CD4-positive, alpha-beta T cell treated with Interleukin-4 for 4 hours (primary cell): ENCODE measurements at regions not wholly inside any gene's neighbourhood (a gene's known extent, or its start where the extent isn't known, plus 50 kb on each side); places are given as distances from the start of the nearest gene placed in this dataset.
"Not testable (repeated sequence)": the region's sequence is repeated elsewhere in the genome, so short reads cannot be mapped to it uniquely, and the experiment has no call there.

ENCODE experiments used
- DNase-seq: peaks from one replicate; pipeline ENCODE4 v3.0.0-alpha.2; 2020

DNA sequence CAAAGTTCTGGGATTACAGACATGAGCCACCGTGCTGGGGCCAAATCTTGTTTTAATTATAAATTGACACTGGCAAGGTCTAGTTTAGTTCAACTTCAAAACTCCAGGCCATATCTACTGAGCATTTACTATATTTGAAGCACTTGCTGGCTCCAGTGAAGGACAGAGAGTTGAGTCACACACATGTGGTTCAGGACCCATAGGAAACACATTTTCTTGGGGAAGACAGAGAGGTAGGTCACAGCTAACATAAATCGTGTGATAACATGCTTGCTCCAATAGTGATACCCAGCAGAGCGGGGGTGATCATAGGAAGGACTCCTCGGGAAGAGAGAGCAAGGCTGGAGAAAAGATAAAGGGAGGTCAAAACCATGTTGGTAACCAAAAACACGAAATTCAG is 170.6 kb upstream of the TSC22D1 start:
- no peak for DNase-seq

DNA sequence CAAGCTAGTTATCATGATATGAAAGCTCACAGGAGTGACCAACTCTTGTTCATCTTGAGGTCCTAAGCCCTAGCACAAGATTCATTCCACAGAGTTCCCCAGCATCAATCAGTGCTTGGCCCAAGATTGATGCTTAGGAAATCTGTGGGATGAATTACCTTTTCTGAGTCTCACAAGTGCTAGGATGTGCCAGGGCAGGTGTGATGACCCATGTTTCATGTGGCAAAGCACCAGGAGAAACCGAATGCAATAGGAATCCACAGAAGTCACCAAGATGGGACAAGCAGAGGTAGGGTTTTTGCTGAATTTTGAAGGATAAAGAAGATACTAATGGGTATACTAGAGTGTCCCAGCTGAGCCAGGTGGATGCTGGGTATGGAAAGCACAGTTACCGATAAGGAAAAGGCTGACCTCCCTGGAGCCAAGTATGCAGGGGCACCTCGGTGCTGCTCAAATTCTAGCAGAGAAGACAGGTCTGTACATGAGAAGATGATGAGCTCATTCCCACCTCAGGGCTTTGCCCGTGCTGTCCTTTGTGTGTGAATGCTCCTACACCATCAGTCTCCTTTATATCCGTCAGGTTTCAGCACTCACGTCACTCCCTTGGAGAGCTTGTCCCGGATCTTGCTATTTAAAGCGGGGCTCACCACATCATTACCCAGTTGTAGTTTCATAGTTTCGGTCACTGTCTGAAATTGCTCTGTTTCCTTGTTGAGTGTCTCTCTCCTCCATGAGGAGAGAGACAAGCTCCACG is 168.9 kb upstream of the TSC22D1 start:
- DNase-seq = no peak

DNA sequence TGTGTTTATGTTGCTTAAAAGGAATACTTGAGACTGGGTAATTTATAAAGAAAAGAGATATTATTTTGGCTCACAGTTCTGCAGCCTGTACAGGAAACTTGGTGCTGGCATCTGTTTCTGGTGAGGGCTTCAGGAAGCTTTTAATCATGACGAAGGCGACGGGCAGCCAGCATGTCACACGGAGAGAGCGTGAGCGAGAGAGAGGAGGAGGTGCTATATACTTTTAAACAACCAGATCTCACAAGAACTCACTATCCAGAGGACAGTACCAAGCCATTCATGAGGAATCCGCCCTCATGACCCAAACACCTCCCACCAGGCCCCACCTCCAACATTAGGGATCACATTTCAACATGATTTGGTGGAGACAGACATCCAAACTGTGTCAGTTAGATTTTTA is 163.4 kb upstream of the TSC22D1 start:
- no peak for DNase-seq

DNA sequence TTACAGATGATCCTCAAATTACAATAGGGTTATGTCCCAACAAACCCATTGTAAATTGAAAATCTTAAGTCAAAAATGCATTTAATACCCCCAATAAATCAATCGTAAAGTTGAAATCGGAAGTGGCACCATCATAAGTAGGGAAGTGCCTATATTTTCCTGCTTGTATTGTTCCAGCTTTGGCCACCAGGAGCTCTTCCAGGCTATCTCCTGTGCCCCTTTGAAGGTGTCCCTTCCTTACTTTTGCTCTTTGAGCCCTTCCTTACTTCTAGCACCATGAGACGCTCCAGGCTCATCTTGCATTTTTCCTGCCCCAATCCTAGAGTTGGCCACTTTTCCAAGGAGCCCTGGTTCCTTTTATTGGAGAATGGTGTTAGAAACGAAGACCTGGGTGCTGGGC is 163.0 kb upstream of the TSC22D1 start:
- no peak for DNase-seq

DNA sequence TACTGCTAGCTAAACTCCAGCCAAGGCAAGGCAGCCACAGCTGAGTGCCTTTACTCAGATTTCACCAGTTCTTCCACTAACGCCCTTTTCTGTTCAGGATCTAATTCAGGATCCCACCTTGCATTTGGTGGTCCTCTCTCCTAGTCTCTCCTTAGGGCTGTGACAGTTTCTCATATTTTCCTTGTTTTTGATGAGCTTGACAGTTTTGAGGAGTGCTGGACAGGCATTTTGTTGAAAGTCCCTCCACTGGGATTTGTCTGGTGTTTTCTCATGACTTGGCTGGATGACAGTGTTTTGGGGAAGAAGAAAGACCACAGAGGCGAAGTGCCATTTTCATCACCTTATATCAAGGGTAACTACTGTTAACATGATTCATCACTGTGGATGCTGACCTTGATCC is 162.3 kb upstream of the TSC22D1 start:
- DNase-seq = no peak

DNA sequence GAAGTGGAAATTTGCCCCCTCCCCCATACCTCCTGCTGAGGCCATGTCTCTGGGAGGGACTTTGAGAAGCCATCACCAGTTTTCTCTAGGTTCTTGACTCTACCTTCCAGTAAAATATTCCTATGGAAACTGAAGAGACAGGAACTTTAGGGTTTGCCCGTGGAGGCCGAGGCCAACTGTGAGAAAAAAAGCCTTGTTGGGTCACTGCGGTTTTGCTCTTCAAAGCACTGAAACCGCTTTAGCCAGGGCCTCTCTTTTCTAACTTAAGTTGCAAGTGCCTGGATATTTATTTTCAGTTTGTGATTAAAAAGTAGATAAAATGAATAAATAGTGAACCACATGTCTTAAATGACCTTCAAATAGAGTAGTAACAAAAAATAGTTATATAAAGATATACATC is 159.7 kb upstream of the TSC22D1 start:
- no peak for DNase-seq

DNA sequence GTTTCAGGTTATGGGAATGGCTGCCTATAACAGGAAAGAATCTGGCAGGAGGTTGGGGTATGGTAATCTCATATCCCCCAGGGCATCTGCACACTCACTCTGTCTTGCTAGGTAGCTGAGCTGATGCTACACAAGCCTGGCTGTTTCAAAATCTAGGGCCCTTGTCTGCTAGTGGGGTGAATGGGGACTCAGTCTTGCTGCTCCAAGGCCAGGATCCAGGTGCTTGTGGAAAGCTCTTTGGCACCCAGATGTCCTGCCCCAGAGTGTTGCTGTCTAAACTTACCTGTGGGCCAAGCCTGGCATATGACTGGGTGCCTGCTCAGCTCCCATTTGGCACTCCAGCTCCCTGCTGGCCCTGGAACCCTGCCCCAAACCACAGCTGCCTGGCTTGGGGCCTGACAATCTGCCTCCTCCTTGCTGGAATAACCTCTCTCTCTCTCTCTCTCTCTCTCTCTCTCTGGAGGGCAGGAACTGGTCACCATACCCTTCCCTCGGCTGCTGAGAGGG is 158.1 kb upstream of the TSC22D1 start:
- DNase-seq = no peak

DNA sequence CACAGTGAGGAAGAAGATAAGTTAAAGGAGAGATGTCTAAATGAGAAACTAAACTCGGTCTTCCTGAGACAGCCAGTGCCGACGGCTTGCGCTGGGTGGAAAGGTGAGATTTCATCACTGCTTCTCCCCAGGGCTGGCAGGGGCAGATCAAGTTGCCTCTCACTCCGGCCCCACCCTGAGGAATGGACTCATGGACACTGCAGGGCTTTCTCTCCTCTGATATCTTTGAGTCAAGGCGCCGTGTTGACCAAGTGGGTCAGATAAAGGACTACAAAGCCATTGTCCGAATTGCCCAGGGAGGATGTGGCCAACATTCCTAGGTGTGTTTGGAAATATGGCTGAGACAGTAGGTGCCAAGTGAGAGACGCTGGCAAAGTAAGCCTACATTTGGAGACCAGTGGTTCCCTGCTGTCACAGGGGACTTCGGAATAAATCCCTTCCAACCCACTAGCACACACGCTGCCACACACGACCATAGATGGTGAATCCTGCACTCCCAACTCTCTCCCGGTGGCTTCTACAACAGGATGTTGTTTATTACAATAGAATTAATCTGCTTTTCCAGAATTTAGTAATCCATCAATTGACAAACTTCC is 156.5 kb upstream of the TSC22D1 start:
- no peak for DNase-seq

DNA sequence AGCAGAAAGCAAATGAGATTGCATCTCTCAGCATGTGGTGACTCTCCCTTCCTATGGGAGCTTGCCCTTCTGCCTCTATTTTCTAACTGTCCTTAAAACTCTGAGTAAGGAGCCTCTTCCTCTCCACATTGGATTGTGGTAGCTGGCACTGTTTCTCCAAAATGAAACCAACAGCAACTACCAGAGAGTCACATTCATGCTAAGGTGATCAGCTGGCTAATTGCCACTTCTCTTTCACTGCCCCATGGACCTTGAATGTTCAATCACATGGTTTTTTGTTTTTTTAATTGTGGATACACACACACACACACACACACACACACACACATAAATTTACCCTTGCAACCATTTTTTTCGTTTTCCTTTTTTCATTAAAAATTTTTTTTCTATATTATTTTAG is 154.7 kb upstream of the TSC22D1 start:
- DNase-seq = no peak

DNA sequence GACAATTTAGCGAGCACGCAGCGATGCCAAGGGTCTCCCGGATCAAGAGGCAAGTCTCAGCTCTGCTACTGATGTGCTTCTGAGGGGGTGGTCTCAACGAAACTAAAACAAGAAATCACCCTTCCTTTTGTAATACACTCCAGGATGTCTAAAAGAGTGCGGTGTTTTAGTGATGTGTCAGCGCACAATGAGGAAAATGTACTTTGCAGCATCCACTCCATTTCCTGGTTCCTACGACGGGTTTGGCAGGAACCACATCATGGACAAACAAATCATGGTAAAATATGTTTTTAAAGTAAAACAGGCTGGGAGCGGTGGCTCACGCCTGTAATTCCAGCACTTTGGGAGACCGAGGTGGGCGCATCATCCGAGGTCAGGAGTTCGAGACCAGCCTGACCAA is 154.0 kb upstream of the TSC22D1 start:
- DNase-seq = no peak

DNA sequence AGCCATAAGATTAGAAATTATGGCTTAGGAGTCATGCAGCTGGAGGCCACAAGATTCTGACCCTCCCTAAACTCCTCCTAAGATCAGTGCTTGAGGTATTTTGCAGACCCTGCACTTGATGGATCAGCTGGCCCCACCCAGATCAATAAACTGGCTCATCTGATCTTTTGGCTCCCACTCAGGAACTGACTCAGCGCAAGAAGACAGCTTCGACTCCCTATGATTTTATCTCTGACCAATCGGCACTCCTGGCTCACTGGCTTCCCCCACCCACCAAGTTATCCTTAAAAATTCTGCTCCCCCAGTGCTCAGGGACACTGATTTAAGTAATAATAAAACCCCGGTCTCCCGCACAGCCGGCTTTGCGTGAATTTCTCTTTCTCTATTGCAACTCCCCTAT is 151.5 kb upstream of the TSC22D1 start:
- not testable (repeated sequence) for DNase-seq

DNA sequence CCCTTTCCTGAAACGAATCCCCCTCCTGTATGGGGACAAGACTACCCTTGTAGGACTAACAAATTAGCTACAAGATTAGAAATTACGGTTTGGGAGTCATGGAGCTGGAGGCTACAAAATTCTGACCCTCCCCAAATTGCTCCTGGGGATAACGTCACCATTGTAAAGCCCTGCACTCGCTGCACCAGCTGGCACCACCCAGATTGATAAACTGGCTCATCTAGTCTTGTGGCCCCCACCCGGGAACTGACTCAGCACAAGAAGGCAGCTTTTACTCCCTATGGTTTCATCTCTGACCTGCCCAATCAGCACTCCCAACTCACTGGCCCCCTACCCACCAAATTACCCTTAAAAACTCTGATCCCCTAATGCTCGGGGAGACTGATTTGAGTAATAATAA is 150.6 kb upstream of the TSC22D1 start:
- DNase-seq = no peak

DNA sequence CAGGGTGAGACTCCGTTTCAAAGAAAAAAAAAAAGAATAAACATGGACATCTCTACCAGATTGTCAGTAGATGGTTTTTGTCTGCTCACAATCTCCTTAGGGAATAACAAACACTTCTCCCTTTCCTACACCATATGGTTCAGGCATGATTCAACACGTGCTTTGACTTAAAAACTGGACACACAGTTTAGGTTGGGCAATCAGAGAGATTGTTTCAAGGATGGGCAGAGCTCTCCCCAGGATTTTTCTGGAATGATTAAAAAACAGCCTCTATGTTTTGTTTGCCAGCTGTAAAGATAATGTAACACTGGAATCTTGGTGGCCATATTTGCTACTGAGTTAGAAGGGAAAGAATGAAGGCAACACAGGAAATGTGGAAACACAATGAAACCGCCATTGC is 150.1 kb upstream of the TSC22D1 start:
- DNase-seq = no peak

DNA sequence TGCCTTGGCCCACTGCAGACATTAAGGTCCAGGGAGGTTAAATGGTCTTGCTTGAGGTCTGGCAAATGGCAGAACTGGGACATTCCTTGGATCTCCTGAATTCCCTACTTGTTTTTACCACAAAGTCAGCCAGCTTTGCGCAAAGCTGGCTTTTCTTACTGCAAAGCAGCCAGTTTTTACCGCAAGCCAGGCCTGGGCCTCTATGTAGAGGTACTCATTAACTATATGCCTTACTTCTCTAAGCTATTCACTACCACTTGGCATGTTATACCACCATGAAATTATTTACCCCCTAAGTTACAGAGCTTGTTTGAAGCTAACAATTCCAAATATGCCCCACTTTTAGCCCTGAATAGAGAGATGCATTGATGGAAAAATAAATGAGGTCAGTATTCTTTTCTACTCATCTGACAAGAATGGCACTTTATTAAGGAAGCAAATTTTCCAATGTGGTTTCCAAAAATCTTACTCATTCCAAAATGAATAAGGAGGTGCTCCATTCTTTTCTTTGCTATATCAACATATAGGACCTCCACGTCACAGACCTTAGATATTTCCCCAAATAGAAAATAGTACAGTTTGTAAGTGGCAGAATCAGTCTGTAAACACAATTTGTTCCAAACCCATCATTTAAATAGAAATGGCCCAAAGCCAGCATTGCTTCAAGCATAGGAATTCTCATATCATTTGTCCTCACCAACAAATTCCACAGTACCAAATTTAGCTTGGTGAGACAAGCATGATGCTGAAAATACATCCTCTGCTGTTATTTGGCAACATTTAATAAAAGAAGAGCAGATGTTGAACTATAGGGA is 143.9 kb upstream of the TSC22D1 start:
- no peak for DNase-seq

DNA sequence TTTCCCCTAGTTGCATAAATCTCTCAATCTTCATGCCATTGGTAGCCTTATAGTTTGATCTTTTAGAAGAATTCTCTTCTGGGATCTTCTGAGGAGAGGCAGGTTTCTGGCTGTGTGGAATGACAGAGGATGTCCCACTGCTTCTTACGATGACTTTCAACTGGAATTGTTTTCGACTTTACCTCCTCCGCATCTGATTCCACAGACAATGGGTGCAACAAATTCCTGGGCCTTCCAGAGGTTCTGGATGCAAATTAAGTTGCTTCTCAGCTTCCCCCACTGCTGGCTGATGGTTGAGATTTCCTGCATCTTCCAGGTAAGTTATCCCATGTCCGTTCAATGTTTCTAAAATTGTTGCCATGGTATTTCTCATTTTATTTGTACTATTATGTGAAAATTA is 142.3 kb upstream of the TSC22D1 start:
- no peak for DNase-seq

DNA sequence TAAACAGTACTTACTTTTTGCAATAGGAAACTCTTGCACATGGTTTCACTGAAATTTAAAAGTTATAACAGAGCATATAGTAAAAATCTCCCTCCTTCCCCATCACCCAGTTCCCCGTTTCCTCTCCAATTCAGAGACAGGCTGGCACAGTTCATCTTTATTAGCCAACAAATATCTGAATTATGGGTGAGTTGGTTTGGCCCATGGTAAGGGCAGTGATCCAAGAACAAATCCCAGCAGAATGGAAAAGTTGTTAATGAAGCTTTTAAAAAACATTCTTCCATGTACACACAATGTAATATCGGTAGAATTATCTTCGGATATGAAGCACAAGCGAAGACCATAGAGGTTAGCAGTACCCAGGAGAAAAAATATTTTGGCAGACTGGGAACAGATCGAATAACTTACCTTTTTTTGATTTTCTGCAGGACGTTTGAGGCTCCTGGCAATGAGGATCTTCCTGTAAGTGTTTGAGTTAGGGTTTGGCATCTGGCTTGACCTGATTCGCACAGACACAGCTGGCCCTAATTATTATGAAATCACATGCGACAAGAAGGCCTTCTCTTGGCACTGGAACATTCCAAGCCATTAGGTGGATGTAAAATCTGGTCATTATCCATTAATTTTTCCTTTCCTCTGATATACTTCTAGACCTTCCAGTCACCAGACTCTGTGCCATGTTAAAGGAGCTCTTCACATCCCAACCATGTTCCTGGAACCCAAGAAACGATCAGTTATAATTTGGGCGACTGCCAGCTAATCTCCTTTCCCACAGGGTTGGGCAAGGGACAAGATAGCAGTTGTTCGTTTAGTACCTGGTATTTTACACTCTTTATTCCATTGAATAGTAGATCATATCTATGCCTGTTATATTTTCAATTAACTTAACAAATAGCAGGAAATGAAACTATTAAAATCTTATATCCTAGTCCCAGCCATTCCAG is 139.4 kb upstream of the TSC22D1 start:
- DNase-seq = no peak

DNA sequence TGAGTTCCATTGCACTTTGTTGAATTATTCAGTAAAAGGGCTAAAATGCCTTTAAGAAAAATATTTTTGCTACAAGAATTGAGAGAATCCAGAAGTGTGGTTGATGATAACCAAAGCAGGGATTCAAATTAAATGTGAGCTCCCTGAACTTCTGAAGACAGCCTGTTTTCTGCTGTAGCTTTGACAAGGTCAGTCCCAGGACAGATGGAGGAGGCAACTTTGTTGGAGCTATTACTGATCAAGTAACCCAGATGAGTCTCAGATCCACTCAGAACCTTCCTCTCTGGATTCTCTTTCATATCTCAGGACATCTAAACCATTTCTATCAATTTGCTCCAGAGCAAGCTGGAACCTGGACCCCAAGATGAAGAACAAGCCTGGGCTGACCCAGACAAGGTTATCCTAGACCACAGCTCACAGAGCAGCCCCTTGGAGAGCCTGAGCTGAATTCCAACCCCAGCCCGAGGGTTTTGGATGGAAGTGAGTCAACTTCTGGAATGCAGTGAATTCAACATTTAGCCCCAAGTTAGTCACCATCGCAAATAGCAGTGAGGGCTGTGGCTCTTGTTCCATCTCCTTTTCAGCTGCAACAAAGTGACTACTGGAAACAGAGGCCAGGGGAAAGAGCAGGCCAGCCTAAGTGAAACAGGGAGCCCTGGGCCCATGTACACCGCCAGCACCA is 137.8 kb upstream of the TSC22D1 start:
- DNase-seq = no peak

DNA sequence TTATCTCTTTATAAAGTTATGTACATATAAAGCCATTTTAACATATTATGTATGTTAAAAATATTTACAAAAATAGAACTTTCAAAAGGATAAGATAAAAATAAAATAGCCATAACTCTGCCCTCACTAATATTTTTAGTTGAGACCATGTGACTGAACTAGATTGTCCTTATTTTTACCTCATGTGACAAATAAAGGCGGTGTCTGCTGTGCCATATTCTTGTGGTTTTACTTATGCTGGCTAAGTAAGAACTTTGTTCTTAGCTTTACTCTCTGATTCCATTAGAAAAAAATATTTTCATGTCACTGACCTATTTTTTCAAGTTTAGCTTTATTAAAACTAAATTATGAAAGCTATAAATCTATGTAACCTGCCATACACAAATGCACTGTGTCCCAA is 135.6 kb upstream of the TSC22D1 start:
- no peak for DNase-seq

DNA sequence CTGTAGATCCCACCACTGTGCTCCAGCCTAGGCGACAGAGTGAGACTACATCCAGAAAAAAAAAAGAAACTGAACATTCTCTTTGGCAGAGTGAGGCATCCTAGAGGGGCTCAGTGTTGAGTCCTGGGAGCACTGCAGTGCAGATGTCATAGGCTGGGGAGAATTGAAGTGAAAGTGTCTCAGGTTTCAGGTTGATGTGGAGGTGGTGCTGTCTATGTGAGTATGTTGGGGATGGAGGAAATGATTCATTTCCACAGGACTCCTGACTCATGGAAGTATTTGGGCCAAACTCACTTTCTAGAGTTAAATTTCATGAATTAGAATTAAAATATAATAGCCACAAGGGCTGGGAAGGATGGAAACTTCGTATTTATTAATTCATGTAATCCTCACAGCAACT is 134.4 kb upstream of the TSC22D1 start:
- no peak for DNase-seq

DNA sequence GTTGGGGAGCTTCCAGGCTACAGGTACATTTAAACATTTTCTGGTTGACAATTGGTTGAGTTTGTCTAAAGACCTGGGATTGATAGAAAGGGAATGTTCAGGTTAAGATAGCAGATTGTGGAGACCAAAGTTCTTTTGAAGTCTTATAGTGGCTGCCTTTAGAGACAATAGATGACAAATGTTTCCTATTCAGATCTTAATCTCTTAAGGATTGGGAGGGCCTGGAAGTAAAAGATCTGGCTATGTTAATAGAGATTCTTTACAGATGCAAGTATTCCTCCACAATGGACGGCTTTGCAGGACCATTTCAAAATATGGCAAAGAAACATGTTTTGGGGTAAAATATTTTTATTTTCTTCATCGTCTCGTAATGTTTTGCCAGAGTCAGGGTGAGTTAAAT is 128.7 kb upstream of the TSC22D1 start:
- not testable (repeated sequence) for DNase-seq

DNA sequence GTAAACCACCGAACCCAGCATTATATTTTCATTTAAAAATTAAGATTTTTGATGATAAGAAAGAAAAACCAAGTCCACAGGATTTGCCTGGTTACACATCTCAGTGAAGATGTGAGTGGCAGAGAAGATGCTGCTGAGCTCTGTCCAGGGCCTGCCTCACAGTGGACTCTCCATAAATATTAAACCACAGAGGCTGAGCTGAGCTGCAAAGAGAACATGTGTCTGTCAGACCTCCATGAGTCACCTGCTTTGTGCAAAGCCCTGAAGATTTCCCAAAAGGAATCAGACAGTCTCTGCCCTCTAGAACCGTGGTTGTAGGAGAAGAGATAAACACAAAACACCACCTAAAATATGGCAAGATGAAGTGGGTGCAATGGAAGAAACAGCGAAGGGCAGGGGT is 127.2 kb upstream of the TSC22D1 start:
- no peak for DNase-seq

DNA sequence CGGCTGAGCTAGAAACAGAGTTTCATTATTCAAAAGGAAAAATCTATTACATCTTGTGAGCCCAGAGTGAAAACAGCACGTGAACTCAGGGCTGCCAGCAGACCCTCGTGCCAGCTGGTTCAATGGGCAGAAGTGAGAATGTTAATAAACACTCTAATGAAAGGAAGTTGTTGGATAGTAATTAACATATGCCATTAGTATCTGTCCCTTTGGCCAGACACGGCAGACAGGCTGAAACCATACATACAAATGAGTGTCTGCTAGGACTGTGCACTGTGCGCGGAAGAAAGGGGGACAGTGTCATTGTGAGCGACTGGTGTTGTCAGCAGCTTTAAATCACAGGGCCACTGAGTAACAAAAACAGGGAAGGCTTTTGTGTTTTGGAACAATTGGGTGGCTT is 121.9 kb upstream of the TSC22D1 start:
- DNase-seq = no peak
